Progenitor cell of endocrine pancreas (in vitro differentiated cells): ENCODE measurements at regions not wholly inside any gene's neighbourhood (a gene's known extent, or its start where the extent isn't known, plus 50 kb on each side); places are given as distances from the start of the nearest gene placed in this dataset.

ENCODE experiments used
- DNase-seq: peaks from one replicate; pipeline ENCODE4 v3.0.0; 2021; ENCODE audit warnings: low spot score; ENCODE audit not compliant: unreplicated experiment
- H3K27ac Mint-ChIP-seq: 2 replicates; pipeline ENCODE4 v1.8.0; 2021; ENCODE audit warnings: mild to moderate bottlenecking, moderate library complexity, mixed read lengths
- H3K27me3 Mint-ChIP-seq: 2 replicates; pipeline ENCODE4 v1.8.0; 2021; ENCODE audit warnings: mixed read lengths
- H3K36me3 Mint-ChIP-seq: 2 replicates; pipeline ENCODE4 v1.8.0; 2022; ENCODE audit warnings: mixed read lengths; ENCODE audit not compliant: insufficient read depth
- H3K4me1 Mint-ChIP-seq: 2 replicates; pipeline ENCODE4 v1.8.0; 2021; ENCODE audit warnings: low read depth, mixed read lengths
- H3K4me3 Mint-ChIP-seq: 2 replicates; pipeline ENCODE4 v1.8.0; 2021; ENCODE audit warnings: low read depth, mild to moderate bottlenecking, moderate library complexity, mixed read lengths
- H3K9me3 Mint-ChIP-seq: 2 replicates; pipeline ENCODE4 v1.8.0; 2021; ENCODE audit warnings: low read depth, mixed read lengths
- TF ChIP-seq, protein P1 (sequence below): fragments of 200-600 bp; sonication (generic); IDR thresholded peaks from one replicate; pipeline ENCODE4 v1.5.0; 2021; ENCODE audit warnings: antibody characterized with exemption, mild to moderate bottlenecking; ENCODE audit not compliant: unreplicated experiment

DNA sequence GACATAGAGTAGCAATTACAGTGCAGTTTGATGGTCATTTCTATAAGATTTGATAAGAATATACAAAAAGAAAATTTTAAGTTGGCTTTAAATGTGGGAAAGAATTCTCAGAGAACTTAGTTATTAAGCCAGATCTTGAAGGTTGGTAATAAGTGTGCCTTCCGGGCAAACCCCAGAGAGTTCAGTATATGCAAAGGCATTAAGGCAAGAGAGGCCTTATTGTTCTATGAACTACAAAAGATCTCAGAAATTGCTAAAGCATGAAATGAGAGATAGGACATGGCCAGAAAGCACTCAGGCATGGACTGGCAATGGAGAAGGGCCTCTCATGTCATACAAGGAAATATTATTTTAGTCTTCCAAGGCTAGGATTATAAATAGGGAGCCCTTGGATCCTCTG, 390.2 kb upstream of the C1orf87 start:
- TF ChIP-seq, protein P1, sequence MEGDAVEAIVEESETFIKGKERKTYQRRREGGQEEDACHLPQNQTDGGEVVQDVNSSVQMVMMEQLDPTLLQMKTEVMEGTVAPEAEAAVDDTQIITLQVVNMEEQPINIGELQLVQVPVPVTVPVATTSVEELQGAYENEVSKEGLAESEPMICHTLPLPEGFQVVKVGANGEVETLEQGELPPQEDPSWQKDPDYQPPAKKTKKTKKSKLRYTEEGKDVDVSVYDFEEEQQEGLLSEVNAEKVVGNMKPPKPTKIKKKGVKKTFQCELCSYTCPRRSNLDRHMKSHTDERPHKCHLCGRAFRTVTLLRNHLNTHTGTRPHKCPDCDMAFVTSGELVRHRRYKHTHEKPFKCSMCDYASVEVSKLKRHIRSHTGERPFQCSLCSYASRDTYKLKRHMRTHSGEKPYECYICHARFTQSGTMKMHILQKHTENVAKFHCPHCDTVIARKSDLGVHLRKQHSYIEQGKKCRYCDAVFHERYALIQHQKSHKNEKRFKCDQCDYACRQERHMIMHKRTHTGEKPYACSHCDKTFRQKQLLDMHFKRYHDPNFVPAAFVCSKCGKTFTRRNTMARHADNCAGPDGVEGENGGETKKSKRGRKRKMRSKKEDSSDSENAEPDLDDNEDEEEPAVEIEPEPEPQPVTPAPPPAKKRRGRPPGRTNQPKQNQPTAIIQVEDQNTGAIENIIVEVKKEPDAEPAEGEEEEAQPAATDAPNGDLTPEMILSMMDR = no peak
- Mint-ChIP-seq H3K9me3 (peaks cover 5% of the 10 kb centered on the region), H3K4me3 (no peak overlapping the region), H3K36me3 (no peaks in the 10 kb centered on the region), H3K4me1 (no peaks in the 10 kb centered on the region), H3K27me3 (no peaks in the 10 kb centered on the region), H3K27ac (no peak overlapping the region)
- DNase-seq = no peak

DNA sequence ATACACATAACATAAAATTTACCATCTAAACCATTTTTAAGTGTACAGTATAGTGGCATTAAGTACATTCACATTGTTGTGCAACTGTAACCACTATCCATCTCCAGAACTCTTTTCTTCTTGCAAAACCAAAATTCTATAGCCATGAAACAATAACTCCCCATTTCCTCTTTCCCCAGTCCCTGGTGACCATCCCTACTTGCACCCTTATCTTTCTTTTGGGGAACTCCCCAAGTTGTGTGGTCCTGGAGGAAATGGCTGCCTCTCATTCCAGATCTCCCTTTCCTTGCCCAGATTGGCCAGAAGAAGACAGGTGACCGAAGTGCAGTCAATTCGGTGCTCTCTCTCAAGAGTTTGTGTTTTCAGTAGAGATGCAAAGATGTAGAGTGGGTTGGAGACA, 389.6 kb upstream of the C1orf87 start:
- H3K36me3 Mint-ChIP-seq = no peaks in the 10 kb centered on the region
- H3K27me3 Mint-ChIP-seq = no peaks in the 10 kb centered on the region

DNA sequence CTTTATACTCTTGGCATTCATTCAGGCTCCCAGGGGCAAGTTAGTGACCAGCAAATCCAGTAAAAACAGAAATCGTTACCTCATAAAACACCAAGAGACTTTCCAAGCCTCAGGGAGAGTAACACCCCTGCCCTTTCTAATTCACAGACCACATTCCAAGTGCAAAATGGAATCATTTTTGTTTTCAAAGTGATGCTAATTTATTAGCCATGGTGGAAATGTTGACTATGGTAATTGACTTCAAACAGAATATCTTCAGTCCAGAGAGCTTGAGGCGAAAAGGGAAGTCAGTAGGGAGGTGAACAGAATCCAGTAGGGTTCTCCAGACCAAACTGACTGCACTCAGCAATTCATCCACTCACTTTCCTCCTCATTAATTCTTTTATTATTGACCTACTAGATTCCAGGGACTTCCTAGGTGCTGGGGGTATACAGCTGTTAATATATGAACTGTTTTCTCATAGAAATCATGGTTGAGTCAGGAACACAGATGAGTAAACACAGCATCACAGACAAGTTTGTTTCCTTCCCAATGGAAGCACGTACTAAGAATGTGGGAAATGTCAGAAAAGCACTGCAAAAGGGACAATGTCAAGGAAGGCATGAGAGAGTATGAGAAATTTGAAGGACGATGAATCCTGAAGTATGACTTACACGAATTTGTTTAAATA, 388.5 kb upstream of the C1orf87 start:
- Mint-ChIP-seq H3K4me1 (no peaks in the 10 kb centered on the region), H3K9me3 (peaks cover 16% of the 10 kb centered on the region), H3K27ac (no peak overlapping the region), H3K27me3 (no peaks in the 10 kb centered on the region), H3K4me3 (no peak overlapping the region), H3K36me3 (no peaks in the 10 kb centered on the region)
- DNase-seq = no peak
- TF ChIP-seq, protein P1 = no peak

More for the DNA sequence above, 389.6 kb upstream of the C1orf87 start:
- DNase-seq = no peak
- Mint-ChIP-seq H3K4me1 (no peaks in the 10 kb centered on the region), H3K4me3 (no peak overlapping the region), H3K27ac (no peak overlapping the region), H3K9me3 (peaks cover 9% of the 10 kb centered on the region)
- TF ChIP-seq, protein P1 = no peak

DNA sequence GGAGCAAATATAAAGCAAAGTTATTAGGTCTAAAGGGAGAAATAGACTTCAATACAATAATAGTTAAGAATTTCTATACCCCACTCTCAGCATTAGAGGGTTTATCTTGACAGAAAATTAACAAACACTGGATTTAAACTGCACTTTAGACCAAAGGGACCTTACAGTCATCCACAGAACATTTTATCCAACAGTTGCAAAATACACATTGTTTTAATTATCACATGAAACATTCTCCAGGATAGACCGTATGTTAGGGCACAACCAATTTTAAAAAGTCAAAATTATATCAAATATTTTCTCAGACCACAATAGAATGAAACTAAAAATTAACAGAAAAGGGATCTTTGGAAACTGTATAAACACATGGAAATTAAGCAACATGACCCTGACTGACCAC, 384.5 kb upstream of the C1orf87 start:
- H3K27ac Mint-ChIP-seq = no peak overlapping the region
- no peaks in the 10 kb centered on the region for H3K27me3 Mint-ChIP-seq
- H3K36me3 Mint-ChIP-seq = no peaks in the 10 kb centered on the region
- H3K4me1 Mint-ChIP-seq = no peaks in the 10 kb centered on the region
- no peak for DNase-seq
- TF ChIP-seq, protein P1 = no peak
- H3K9me3 Mint-ChIP-seq = peaks cover 17% of the 10 kb centered on the region
- no peak overlapping the region for H3K4me3 Mint-ChIP-seq

DNA sequence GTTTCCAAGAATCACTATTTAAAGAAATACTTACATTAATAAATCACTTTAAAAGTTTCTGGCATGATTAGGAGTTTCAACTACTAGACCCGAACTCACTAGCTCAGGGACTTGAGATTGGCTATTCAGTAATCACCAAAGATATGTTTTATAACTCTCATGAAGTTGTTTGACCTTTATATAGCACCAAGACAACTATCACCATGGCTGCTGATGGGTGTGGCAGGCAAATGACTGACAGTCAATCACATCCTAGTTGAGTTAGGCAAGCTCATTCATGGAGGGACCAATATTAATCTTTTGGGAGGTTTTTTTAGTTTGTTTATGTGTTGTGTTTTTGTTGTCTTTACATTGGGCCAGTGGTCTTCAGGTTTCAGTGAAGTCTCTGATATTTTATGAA, 376.3 kb upstream of the C1orf87 start:
- no peaks in the 10 kb centered on the region for H3K36me3 Mint-ChIP-seq
- no peaks in the 10 kb centered on the region for H3K27me3 Mint-ChIP-seq
- TF ChIP-seq, protein P1 = no peak
- H3K27ac Mint-ChIP-seq = no peak overlapping the region
- H3K4me3 Mint-ChIP-seq = no peak overlapping the region
- peaks cover 3% of the 10 kb centered on the region for H3K4me1 Mint-ChIP-seq
- no peak for DNase-seq
- H3K9me3 Mint-ChIP-seq = peaks cover 3% of the 10 kb centered on the region
